Gastroesophageal sphincter (tissue), 4 donors: ENCODE measurements at regions not wholly inside any gene's neighbourhood (a gene's known extent, or its start where the extent isn't known, plus 50 kb on each side); places are given as distances from the start of the nearest gene placed in this dataset.

Source experiments
- ATAC-seq: fragments of 150-250 bp; one replicate; pipeline ENCODE4 v1.9.1; 2016; ENCODE audit warnings: mild to moderate bottlenecking, moderate library complexity
- H3K27ac ChIP-seq, 4 donors: fragments of 200-600 bp; sonication (generic) in 3 of 4; 1 replicate in 3 of 4; 2 replicates in 1 of 4; pipeline ENCODE4 v1.5.1; 2016 to 2019
- H3K27me3 ChIP-seq: fragments of 200-600 bp; sonication (generic); one replicate; pipeline ENCODE4 v1.5.1; 2019
- H3K36me3 ChIP-seq, 2 donors: fragments of 200-600 bp; sonication (generic); one replicate each; pipeline ENCODE4 v1.5.1; 2019; ENCODE audit warnings: control low read depth in 1 of 2
- H3K4me1 ChIP-seq, 3 donors: fragments of 200-600 bp; sonication (generic); 1 replicate in 2 of 3; 2 replicates in 1 of 3; pipeline ENCODE4 v1.5.1; 2016 to 2019; ENCODE audit warnings: control low read depth in 2 of 3
- H3K4me3 ChIP-seq, 2 donors: fragments of 200-600 bp; sonication (generic); one replicate each; pipeline ENCODE4 v1.5.1; 2019; ENCODE audit warnings: mild to moderate bottlenecking in 1 of 2, moderate library complexity in 1 of 2
- H3K9me3 ChIP-seq, 3 donors: fragments of 200-600 bp; sonication (generic); one replicate each; pipeline ENCODE4 v1.5.1; 2017 to 2019; ENCODE audit warnings: control low read depth in 2 of 3
- EP300 ChIP-seq: sonication (generic); formaldehyde crosslinking; IDR thresholded peaks from one replicate; pipeline ENCODE4 v1.6.1; 2017; ENCODE audit warnings: antibody characterized with exemption, mild to moderate bottlenecking
- POLR2A ChIP-seq, 2 donors: fragments of 450-650 bp; IDR thresholded peaks; one replicate each; pipeline ENCODE4 v1.6.1; 2017; ENCODE audit warnings: antibody characterized with exemption in 2 of 2, mild to moderate bottlenecking in 2 of 2, moderate library complexity in 1 of 2
- POLR2AphosphoS5 ChIP-seq: sonication (generic); formaldehyde crosslinking; IDR thresholded peaks from one replicate; pipeline ENCODE4 v1.6.1; 2017; ENCODE audit warnings: antibody characterized with exemption
- WGBS, 2 donors: methylation state at CpG; one replicate each; pipeline ENCODE4 v1.1.5; 2018; ENCODE audit warnings: low coverage in 1 of 2; 5-methylcytosine and 5-hydroxymethylcytosine counted together
- TF ChIP-seq, protein P1 (sequence below), 4 experiments: fragments of 200-600 bp in 2 of 4; fragments of 450-650 bp in 2 of 4; sonication (generic) in 1 of 4; IDR thresholded peaks; one replicate each; pipeline ENCODE4 v1.5.1; 2017 to 2019; ENCODE audit warnings: antibody characterized with exemption in 4 of 4, mild to moderate bottlenecking in 2 of 4, moderate library complexity in 2 of 4

DNA sequence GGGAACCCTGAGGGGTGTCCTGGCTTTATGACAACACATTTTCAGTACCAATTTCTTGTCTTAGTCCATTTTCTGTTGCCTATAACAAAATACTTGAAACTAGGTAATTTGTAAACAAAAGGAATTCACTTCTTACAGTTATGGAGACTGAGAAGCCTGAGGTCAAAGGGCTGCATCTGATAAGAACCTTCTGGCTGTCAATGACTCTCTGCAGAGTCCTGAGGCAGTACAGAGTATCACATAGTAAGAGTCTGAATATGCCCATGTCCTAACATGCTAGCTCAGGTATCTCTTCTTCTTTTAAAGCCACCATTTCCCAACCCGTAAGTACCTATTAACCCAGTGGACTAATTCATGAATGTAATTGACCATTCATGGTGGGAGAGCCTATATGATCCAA lies 1458.6 kb upstream of the EYS start:
- Histone ChIP-seq H3K4me1 (no peaks in the 10 kb centered on the region), H3K9me3 (peaks cover 0 to 1% (median 0%) of the 10 kb centered on the region in 3 donors), H3K36me3 (no peaks in the 10 kb centered on the region), H3K27ac (no peak overlapping the region), H3K4me3 (no peak overlapping the region), H3K27me3 (no peaks in the 10 kb centered on the region)
- ATAC-seq: no peak
- no peak for TF ChIP-seq POLR2AphosphoS5
- 83% methylated on average over 1 of the region's 1 CpG for WGBS, 2 donors

DNA sequence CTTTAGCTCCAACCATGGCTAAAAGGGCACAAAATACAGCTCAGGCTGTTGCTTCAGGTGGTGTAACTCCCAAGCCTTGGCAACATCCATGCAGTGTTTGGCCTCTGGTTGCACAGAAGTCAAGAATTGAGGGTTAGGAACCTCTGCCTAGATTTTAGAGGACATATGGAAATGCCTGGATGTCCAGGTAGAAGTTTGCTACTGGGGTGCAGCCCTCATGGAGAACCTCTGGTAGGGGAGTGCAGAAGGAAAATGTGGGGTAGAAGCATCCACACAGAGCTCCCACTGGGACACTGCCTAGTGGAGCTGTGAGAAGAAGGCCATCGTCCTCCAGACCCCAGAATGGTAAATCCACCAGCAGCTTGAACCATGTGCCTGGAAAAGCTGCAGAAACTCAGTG lies 1453.8 kb upstream of the EYS start:
- WGBS, 2 donors: 50% methylated on average over 1 of the region's 1 CpG; no CpG with 5 or more reads in 1 of the 2 donors
- no peak for TF ChIP-seq POLR2AphosphoS5
- TF ChIP-seq POLR2A (IDR thresholded peaks at IDR 0.05): no peak
- TF ChIP-seq, protein P1, sequence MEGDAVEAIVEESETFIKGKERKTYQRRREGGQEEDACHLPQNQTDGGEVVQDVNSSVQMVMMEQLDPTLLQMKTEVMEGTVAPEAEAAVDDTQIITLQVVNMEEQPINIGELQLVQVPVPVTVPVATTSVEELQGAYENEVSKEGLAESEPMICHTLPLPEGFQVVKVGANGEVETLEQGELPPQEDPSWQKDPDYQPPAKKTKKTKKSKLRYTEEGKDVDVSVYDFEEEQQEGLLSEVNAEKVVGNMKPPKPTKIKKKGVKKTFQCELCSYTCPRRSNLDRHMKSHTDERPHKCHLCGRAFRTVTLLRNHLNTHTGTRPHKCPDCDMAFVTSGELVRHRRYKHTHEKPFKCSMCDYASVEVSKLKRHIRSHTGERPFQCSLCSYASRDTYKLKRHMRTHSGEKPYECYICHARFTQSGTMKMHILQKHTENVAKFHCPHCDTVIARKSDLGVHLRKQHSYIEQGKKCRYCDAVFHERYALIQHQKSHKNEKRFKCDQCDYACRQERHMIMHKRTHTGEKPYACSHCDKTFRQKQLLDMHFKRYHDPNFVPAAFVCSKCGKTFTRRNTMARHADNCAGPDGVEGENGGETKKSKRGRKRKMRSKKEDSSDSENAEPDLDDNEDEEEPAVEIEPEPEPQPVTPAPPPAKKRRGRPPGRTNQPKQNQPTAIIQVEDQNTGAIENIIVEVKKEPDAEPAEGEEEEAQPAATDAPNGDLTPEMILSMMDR (IDR thresholded peaks at IDR 0.05): no peak
- no peak for TF ChIP-seq EP300
- no peaks in the 10 kb centered on the region for H3K27me3 ChIP-seq
- H3K27ac ChIP-seq: no peak overlapping the region
- no peak for ATAC-seq
- H3K4me1 ChIP-seq: no peaks in the 10 kb centered on the region
- no peak overlapping the region for H3K4me3 ChIP-seq
- H3K36me3 ChIP-seq: no peaks in the 10 kb centered on the region
- H3K9me3 ChIP-seq: peaks cover 0 to 3% (median 0%) of the 10 kb centered on the region in 3 donors

DNA sequence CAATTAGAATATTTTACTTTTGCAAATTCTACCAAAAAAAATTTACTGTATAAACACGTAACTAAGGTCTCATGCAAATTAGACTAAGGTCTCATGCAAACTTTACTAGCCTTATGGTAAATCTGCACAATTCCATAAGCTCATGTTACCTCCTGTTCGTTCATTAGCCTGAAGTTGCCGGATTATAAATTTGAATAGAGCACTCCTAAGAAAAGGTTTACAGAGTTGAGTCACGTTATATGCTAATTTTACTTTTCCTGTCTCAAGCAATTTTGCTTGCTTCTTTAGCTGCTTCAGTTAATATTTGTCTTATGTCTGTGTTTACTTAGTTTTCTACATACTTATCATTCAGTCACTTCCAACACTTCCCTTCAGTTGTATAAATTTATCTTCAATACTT lies 1434.0 kb upstream of the EYS start:
- WGBS, 2 donors: 78 to 82% methylated on average over 4 of the region's 4 CpGs
- ATAC-seq: no peak

DNA sequence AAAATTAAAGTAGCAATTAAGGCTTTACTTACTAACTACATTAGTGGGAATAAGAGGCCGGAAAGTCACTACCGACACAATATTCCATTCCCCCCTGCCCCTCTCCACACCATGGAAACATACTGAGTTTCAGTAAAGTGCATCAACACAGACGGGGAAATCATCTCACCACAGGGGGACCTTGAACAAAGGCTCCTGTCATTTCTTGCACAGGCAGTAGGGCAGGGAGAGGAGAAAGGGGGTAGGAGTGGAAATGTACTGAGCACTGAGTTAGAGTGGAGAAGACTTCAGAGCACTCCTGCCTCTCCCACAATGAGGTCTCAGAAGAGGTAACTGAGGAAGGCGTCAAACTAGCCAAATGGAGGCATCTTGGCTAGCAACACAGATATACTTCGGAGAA lies 1426.9 kb upstream of the EYS start:
- Histone ChIP-seq H3K4me1 (no peaks in the 10 kb centered on the region), H3K27ac (no peak overlapping the region), H3K9me3 (no peaks in the 10 kb centered on the region), H3K36me3 (no peaks in the 10 kb centered on the region), H3K27me3 (no peaks in the 10 kb centered on the region), H3K4me3 (no peak overlapping the region)
- TF ChIP-seq POLR2AphosphoS5: no peak
- TF ChIP-seq POLR2A (IDR thresholded peaks at IDR 0.05): no peak
- no peak for TF ChIP-seq EP300
- TF ChIP-seq, protein P1 (IDR thresholded peaks at IDR 0.05): no peak
- no peak for ATAC-seq
- 83 to 100% methylated on average over 1 to 5 of the region's 5 CpGs for WGBS, 2 donors

More for the DNA sequence above, 1434.0 kb upstream of the EYS start:
- Histone ChIP-seq H3K4me1 (no peaks in the 10 kb centered on the region), H3K27ac (no peak overlapping the region), H3K36me3 (no peaks in the 10 kb centered on the region), H3K27me3 (no peaks in the 10 kb centered on the region), H3K4me3 (no peak overlapping the region), H3K9me3 (peaks cover 0 to 10% (median 0%) of the 10 kb centered on the region in 3 donors)
- TF ChIP-seq POLR2AphosphoS5: no peak
- TF ChIP-seq POLR2A (IDR thresholded peaks at IDR 0.05): no peak

DNA sequence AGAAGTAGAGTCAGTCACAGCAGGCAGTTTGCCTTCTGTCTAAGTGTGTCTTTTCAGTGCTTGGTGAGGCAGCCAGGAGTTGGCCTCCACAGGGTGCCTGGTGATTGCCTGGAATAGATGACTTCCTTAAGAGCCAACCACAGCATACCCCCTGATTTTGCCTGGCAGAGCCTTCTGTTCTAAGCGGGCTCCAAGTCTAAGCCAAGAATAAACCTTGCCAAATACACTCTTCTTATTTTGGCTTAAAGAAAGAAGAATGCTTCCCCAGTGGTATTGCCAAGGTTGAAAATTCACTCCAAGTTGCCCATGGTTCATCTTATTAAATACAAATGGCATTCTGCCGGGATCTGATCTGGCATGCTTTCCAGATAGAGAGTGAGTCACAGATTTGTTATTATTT lies 1424.8 kb upstream of the EYS start:
- Histone ChIP-seq H3K36me3 (no peaks in the 10 kb centered on the region), H3K4me1 (no peaks in the 10 kb centered on the region), H3K9me3 (no peaks in the 10 kb centered on the region), H3K4me3 (no peak overlapping the region), H3K27me3 (no peaks in the 10 kb centered on the region), H3K27ac (no peak overlapping the region)
- TF ChIP-seq, protein P1 (IDR thresholded peaks at IDR 0.05): no peak
- TF ChIP-seq POLR2A (IDR thresholded peaks at IDR 0.05): no peak
- no peak for TF ChIP-seq POLR2AphosphoS5
- no peak for TF ChIP-seq EP300
- ATAC-seq: no peak
- 70 to 77% methylated on average over 2 of the region's 2 CpGs for WGBS, 2 donors

DNA sequence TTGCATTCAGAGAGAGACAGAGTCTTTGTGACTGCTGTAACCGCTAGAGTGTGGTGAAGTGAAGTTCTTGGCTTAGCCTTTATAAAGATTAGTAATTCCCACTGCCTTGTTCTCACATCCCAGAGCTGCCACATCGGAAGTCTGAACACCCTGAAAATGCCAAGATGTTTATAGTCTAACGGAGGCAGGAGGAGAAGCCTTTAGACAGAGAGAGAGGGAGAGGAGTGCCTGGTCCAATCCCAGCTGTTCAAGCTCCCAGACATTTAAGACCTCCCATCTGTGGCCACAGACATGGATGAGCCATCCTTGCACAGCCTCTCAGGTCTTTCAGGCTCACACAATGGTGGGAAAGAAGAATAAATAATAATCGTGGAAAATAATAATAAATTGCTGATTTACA lies 1422.8 kb upstream of the EYS start:
- H3K4me3 ChIP-seq: no peak overlapping the region
- H3K27me3 ChIP-seq: no peaks in the 10 kb centered on the region
- H3K9me3 ChIP-seq: no peaks in the 10 kb centered on the region
- no peaks in the 10 kb centered on the region for H3K4me1 ChIP-seq
- no peak for ATAC-seq
- H3K36me3 ChIP-seq: no peaks in the 10 kb centered on the region
- TF ChIP-seq POLR2A (IDR thresholded peaks at IDR 0.05): no peak
- TF ChIP-seq, protein P1 (IDR thresholded peaks at IDR 0.05): no peak
- TF ChIP-seq EP300: no peak
- no peak for TF ChIP-seq POLR2AphosphoS5
- 43 to 57% methylated on average over 3 to 4 of the region's 4 CpGs for WGBS, 2 donors
- H3K27ac ChIP-seq: no peak overlapping the region
